ENCODE measurements at regions not wholly inside any gene's neighbourhood (a gene's known extent, or its start where the extent isn't known, plus 50 kb on each side); places are given as distances from the start of the nearest gene placed in this dataset.
"Not testable (repeated sequence)": the region's sequence is repeated elsewhere in the genome, so short reads cannot be mapped to it uniquely, and the experiment has no call there.

DNA sequence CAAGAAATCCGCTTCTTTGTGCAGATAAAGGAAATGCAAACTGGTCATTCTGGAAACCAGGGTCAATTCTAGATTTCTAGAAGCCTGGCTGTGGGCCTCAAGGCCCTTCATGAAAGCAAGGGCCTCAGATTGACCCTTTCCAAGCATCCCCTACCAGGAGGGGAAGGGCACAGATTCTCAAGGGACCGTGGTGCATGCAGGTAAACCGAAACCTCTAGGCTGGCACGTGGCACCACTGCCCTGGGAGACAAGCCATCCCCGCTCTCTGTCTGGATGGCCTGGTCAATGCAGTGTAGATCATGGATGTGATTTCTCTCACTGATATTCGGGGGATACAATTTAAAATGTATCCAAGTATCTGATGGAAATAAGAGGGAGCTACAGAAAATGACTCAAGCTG is 69.4 kb downstream of the TOMM20 start:
- no peak for DNase-seq (ENCODE audit: low read depth)

DNA sequence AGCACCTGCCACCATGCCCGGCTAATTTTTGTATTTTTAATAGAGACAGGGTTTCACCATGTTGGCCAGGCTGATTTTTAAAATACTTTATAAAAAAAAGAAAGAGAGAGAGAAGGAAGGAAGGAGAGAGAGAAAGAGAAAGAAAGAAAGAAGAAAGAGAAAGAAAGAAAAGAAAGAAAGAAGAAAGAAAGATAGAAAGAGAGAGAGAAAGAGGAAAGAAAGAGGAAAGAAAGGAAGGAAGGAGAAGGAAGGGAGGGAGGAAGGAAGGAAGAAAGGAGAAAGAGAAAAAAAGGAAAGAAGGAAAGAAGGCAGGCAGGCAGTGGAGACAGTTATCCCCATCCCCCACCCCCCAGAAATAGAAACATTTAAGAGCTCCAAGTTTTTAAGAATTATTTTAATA is 69.9 kb downstream of the TOMM20 start:
- DNase-seq (ENCODE audit: low read depth): no peak

- no peak for DNase-seq (ENCODE audit: low read depth)
Observed at GRCh38 chr1:235057385-235058306, 71.0 kb downstream of the TOMM20 start.

DNA sequence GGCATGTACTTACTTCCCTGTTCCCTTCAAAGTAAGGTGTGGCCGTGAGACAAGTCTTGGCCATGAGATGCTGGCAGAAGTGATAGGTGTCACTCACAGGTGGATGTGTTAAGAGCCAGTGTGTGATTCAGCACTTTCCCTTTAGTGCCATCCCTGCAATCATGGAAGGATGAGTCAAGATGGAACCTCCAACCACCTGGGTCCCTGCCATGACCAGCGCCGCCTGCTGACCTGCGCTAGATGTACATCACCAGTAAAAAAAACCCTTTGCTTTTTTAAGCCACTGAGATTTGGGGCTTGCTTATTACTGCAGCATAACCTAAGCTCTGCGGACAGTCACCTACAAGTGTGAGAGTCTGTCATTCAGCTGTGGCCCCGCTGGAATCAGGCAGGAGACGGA is 71.7 kb downstream of the TOMM20 start:
- DNase-seq (ENCODE audit: low read depth): no peak

- no peak for DNase-seq (ENCODE audit: low read depth)
Observed at GRCh38 chr1:235054936-235055335, 73.7 kb downstream of the TOMM20 start.

DNA sequence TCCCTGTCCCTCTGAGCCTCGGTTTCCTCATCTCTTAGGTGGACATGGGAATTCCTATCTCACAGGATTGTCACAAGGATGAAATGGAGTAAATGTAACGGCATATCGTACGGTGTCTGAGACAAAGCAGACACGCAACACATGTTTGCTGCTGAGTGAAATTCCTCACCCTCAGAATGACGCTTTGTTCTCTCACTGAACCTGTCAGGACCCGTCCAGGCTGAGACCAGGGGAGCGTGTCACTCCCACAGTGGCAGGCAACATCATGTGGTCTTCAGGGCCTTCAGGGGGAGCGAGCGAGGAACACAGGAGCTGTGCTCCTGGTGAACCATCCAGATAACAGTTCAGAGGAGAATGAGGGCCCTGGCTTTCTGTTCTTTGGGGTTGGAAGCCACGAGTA is 74.2 kb downstream of the TOMM20 start:
- DNase-seq (ENCODE audit: low read depth): no peak

DNA sequence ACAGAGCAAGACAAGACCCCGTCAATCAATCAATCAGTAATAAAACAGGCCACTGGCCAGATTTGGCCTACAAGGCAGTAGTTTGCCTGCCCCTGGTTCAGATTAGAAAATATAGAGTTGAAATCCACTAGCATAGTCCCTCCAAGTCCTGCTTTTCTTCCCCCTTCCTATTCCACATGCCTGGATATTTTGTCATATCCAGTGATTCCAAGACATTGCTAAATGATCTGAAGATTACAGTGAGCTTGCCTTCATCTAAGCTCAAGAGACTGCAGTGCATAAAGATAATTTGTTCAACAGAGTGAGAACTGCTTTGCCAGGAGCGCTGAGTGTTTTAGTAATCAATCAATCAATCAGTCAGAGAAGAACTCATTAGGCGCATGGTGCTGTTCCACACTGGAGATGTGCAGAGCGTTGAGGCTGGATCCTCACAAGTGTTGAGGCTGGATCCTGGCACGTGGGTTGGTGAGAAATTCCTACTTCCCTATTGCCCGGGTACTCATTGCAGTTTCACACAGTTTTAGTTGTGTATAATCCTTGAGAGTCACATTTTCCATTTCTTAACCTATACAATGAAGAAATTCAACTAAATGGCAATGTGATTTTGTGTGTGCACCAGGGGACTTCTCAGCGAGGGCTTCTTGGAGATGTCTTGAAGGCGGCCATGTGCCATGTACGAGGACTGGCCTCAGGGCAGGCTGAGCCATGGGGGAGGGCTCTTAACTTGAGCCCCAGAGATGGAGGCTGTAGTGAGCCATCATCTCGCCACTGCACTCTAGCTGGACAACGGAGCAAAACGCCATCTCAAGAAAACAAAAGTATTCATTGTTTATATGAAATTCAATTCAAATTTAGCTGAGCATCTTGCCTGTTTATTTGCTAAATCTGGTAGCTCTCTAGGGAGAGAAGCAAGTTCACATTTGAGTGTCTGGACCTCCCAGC is 76.3 kb downstream of the TOMM20 start:
- no peak for DNase-seq (ENCODE audit: low read depth)

GRCh38 chr1:235051521-235051920 is 77.1 kb downstream of the TOMM20 start:
- no peak for DNase-seq (ENCODE audit: low read depth)

DNA sequence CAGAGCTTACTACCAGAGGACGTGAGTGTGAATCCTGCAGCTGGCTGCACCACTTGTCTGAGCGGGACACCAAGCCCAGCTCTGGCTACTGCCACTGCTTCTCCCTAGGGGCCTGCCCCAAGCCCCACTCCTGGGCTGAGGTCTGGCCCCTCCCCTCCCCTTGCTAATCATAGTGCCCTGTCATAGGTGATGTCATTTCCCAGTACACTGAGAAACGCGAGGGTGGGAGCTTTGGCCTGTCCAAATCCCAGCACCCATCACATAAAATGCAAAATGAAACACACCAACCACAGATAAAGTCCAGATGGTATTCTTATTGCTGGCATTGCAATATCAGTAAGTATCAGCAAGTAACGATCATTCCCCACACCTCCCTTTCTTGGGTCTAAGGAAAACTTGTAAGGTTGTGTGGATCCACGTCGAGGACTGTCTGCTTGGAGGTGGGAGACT is 77.7 kb downstream of the TOMM20 start:
- no peak for DNase-seq (ENCODE audit: low read depth)

- not testable (repeated sequence) for DNase-seq (ENCODE audit: low read depth)
Observed at GRCh38 chr1:235049716-235050378, 78.8 kb downstream of the TOMM20 start.

GRCh38 chr1:235049217-235049616 is 79.4 kb downstream of the TOMM20 start:
- DNase-seq (ENCODE audit: low read depth): no peak

- no peak for DNase-seq (ENCODE audit: low read depth)
Observed at GRCh38 chr1:235047331-235047871, 81.2 kb downstream of the TOMM20 start.

GRCh38 chr1:235045921-235046601 is 82.6 kb downstream of the TOMM20 start:
- DNase-seq (ENCODE audit: low read depth): no peak

- no peak for DNase-seq (ENCODE audit: low read depth)
Observed at GRCh38 chr1:235045034-235045690, 83.5 kb downstream of the TOMM20 start.

- no peak for DNase-seq (ENCODE audit: low read depth)
Observed at GRCh38 chr1:235043234-235043633, 85.4 kb downstream of the TOMM20 start.

- no peak for DNase-seq (ENCODE audit: low read depth)
Observed at GRCh38 chr1:235038701-235039100, 89.9 kb downstream of the TOMM20 start.

DNA sequence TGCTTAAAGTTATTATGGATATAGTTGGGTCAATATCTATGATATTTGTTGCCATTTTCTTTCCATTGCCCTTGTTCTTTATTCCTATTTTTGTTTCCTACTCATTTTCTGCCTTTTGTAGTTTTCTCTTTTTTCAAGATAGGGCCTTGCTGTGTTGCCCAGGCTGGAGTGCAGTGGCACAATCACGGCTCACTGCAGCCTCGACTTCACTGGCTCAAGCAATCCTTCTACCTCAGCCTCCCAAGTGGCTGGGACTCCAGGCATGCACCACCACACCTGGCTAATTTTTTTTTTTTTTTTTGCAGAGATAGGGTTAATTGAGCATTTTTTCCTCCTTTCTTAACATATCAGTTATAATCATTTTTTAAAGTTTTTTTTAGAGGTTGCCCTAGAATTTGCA is 92.7 kb downstream of the TOMM20 start:
- DNase-seq (ENCODE audit: low read depth): no peak

DNA sequence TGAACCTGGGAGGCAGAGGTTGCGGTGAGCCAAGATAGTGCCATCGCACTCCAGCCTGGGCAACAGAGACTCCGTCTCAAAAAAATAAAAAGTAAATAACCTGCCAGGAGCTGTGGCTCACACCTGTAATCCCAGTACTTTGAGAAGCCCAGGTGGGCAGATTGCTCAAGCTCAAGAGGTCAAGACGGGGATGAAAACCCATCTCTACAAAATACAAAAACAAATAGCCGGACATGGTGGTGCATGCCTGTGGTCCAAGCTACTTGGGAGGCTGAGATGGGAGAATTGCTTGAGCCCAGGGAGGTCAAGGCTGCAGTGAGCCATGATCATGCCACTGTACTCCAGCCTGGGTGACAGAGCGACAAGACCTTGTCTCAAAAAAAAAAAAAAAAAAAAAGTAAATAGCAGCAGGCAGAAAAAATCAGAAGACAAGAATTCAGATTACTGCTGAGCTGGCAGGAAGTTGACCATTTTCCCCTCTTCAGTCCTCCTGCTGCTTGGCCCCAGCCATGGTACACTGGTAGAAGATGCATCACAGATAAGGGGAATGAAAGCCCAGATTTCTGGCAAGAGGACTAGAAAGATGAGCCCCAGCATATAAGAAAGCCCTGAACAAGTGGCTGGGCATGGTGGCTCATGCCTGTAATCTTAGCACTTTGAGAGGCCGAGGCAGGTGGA is 97.6 kb downstream of the TOMM20 start:
- no peak for DNase-seq (ENCODE audit: low read depth)

DNA sequence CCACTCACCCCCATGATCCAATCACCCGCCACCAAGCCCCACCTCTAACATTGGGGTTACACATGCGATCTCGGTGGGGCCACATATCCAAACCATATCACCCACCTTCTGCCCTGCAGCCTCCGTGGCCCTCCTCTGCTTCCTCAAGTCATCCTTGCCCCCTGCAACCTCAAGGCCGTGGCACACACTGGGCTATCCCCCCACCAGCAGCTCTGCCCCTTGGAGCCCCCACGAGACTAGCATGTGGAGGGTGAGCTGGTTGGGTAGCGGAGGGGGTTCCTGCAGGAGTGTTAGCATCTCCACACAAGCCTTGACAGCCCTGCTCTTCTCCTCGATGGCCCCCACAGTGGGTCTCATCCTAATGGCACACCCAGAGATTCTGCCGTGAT is 100.8 kb downstream of the TOMM20 start:
- DNase-seq (ENCODE audit: low read depth): no peak

All from HS-27A (cell line).